ENCODE measurements at regions not wholly inside any gene's neighbourhood (a gene's known extent, or its start where the extent isn't known, plus 50 kb on each side); places are given as distances from the start of the nearest gene placed in this dataset.

DNA sequence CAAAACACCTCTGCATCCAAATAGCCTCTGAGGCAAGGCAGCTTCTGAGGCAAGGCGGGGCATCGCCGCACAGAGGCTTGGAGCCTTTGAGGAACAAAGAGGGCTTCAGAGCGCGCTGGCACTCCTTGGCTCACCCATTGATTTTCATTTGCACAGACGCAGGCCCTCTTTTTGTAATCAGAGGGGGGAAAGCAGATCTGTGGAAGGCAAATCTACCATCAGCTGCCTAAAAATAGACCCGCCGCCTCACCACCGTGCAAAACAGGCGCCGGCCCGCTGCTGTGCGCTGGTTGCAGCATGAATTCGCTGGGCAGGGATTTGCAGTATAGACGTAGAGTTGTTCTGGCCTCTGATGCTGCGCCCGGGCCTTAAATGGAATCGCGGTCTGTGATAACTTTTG lies 69.9 kb upstream of the STMND1 start:
- TF ChIP-seq, protein P1, sequence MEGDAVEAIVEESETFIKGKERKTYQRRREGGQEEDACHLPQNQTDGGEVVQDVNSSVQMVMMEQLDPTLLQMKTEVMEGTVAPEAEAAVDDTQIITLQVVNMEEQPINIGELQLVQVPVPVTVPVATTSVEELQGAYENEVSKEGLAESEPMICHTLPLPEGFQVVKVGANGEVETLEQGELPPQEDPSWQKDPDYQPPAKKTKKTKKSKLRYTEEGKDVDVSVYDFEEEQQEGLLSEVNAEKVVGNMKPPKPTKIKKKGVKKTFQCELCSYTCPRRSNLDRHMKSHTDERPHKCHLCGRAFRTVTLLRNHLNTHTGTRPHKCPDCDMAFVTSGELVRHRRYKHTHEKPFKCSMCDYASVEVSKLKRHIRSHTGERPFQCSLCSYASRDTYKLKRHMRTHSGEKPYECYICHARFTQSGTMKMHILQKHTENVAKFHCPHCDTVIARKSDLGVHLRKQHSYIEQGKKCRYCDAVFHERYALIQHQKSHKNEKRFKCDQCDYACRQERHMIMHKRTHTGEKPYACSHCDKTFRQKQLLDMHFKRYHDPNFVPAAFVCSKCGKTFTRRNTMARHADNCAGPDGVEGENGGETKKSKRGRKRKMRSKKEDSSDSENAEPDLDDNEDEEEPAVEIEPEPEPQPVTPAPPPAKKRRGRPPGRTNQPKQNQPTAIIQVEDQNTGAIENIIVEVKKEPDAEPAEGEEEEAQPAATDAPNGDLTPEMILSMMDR (IDR thresholded peaks at IDR 0.05 in 4 of 5, conservative IDR thresholded peaks at IDR 0.05 in 1 of 5), result no peak
- TF ChIP-seq POLR2A (IDR thresholded peaks at IDR 0.05), result no peak
